GM12892 (cell line): ENCODE measurements at regions not wholly inside any gene's neighbourhood (a gene's known extent, or its start where the extent isn't known, plus 50 kb on each side); places are given as distances from the start of the nearest gene placed in this dataset.

Experiments
- POLR2A ChIP-seq: IDR thresholded peaks from 2 replicates; pipeline ENCODE4 v1.6.1; 2011; ENCODE audit warnings: low read depth, low read length, control low read depth
- POLR2AphosphoS5 ChIP-seq: IDR thresholded peaks from 2 replicates; pipeline ENCODE4 v1.6.1; 2011; ENCODE audit warnings: low read depth, low read length, control low read depth

DNA sequence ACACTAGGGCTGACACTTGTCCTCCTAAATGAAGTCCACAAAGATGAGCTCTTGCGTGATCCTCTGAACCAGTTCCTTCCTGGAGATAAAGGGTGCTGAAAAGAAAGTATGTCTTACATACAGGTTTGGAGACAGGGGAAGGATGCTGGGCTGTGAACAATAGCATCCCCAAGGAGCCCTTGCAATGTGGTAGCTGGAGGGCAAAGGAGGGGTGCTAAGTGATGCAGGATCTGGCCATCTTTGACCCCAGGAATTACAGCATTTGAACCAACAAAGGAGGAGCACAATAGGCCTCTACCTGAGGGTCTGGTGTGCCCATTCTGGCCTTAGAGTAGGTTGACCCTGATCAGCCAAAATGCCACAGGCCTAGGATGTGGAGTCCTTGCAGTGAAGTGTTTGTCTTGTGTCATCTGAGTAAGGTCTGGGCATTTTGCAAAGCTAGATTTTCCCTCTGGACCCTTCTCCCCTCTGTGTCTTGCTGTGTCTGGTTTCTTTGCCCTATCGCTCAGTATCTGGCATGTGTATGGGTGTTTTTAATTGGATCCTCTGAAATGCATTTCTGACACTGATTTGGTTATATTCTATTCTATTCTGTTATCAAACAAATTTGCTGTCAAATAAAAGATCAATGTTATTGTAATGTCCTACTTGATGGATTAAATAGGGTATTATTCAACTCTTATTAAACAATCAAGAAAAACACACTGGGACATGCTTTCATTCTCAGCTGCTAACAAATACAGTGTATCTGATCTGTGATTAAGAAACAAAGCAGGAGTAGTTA lies 364.8 kb upstream of the MEIS1 start:
- TF ChIP-seq POLR2AphosphoS5 (no peak), POLR2A (no peak)
